Suprapubic skin (tissue), 4 donors: ENCODE measurements at regions not wholly inside any gene's neighbourhood (a gene's known extent, or its start where the extent isn't known, plus 50 kb on each side); places are given as distances from the start of the nearest gene placed in this dataset.
A peak's percentile ranks its signal among the peaks of the same experiment; 100 is the strongest.
"Not testable (repeated sequence)": the region's sequence is repeated elsewhere in the genome, so short reads cannot be mapped to it uniquely, and the experiment has no call there.

Source experiments
- DNase-seq, 2 donors: peaks; one replicate each; pipeline ENCODE4 v3.0.0-alpha.2; 2019; ENCODE audit warnings: low spot score in 2 of 2
- H3K27ac ChIP-seq: fragments of 200-600 bp; sonication (generic); one replicate; pipeline ENCODE4 v1.5.1; 2019
- H3K27me3 ChIP-seq: fragments of 200-600 bp; sonication (generic); one replicate; pipeline ENCODE4 v1.5.1; 2019
- H3K36me3 ChIP-seq: fragments of 200-600 bp; sonication (generic); one replicate; pipeline ENCODE4 v1.5.1; 2019
- H3K4me1 ChIP-seq: fragments of 200-600 bp; sonication (generic); one replicate; pipeline ENCODE4 v1.5.1; 2019
- H3K4me3 ChIP-seq: fragments of 200-600 bp; sonication (generic); one replicate; pipeline ENCODE4 v1.5.1; 2019; ENCODE audit warnings: mild to moderate bottlenecking
- H3K9me3 ChIP-seq: fragments of 200-600 bp; sonication (generic); one replicate; pipeline ENCODE4 v1.5.1; 2019
- CTCF ChIP-seq, 2 donors: fragments of 200-600 bp in 1 of 2; fragments of 450-650 bp in 1 of 2; sonication (generic) in 1 of 2; IDR thresholded peaks; one replicate each; pipeline ENCODE4 v1.5.1; 2016 to 2019; ENCODE audit warnings: antibody characterized with exemption in 2 of 2, mild to moderate bottlenecking in 1 of 2, moderate library complexity in 1 of 2
- EP300 ChIP-seq: sonication (generic); formaldehyde crosslinking; IDR thresholded peaks from one replicate; pipeline ENCODE4 v1.6.1; 2017; ENCODE audit warnings: antibody characterized with exemption
- POLR2A ChIP-seq, 2 donors: fragments of 450-650 bp; IDR thresholded peaks; one replicate each; pipeline ENCODE4 v1.6.1; 2017; ENCODE audit warnings: antibody characterized with exemption in 2 of 2, mild to moderate bottlenecking in 2 of 2, moderate library complexity in 2 of 2
- POLR2AphosphoS5 ChIP-seq, 3 donors: sonication (generic); formaldehyde crosslinking; IDR thresholded peaks; one replicate each; pipeline ENCODE4 v1.6.1; 2017; ENCODE audit warnings: antibody characterized with exemption in 3 of 3
- WGBS: methylation state at CpG from one replicate; pipeline ENCODE4 v1.1.5; 2018; 5-methylcytosine and 5-hydroxymethylcytosine counted together

- Histone ChIP-seq H3K4me1 (no peaks in the 10 kb centered on the region), H3K27ac (no peak overlapping the region), H3K4me3 (no peak overlapping the region), H3K36me3 (no peaks in the 10 kb centered on the region), H3K27me3 (no peaks in the 10 kb centered on the region), H3K9me3 (no peaks in the 10 kb centered on the region)
- 77% methylated on average over 5 of the region's 5 CpGs for WGBS
- DNase-seq, result no peak
- TF ChIP-seq POLR2AphosphoS5 (IDR thresholded peaks at IDR 0.05), result no peak
- no peak for TF ChIP-seq CTCF (IDR thresholded peaks at IDR 0.05)
- no peak for TF ChIP-seq POLR2A (IDR thresholded peaks at IDR 0.05)
- TF ChIP-seq EP300, result no peak
Observed at GRCh38 chr4:75135068-75135825, 202.3 kb downstream of the PARM1 start.

DNA sequence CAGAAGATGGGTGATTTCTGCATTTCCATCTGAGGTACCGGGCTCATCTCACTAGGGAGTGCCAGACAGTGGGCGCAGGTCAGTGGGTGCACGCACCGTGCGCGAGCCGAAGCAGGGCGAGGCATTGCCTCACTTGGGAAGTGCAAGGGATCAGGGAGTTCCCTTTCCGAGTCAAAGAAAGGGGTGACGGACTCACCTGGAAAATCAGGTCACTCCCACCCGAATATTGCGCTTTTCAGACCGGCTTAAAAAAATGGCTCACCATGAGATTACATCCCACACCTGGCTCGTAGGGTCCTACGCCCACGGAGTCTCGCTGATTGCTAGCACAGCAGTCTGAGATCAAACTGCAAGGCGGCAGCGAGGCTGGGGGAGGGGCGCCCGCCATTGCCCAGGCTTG lies 194.0 kb downstream of the PARM1 start:
- not testable (repeated sequence) for H3K27ac ChIP-seq, H3K4me1 ChIP-seq, H3K36me3 ChIP-seq, H3K27me3 ChIP-seq, H3K9me3 ChIP-seq, DNase-seq
- peak overlapping the region; percentile 24 for H3K4me3 ChIP-seq
- WGBS, result 84% methylated on average over 10 of the region's 21 CpGs

DNA sequence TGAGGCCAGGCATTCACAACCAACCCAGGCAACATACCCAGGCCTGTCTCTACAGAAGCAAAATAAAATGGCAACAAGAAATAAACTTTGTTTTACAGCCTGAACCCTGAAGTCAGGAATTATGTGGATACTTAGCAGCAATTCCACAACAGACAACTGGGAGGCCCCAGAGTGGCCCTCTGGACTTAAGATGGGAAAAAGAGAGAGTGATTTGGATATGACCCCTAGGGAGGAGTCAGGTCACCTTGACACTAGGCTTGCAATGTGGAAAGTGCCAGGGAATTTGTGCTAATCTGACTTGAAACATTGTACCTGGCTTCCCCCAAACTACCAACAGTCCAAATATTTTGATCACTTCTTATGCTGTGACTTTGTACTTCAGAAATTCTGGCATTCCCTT lies 193.1 kb downstream of the PARM1 start:
- Histone ChIP-seq H3K4me1 (no peaks in the 10 kb centered on the region), H3K36me3 (no peaks in the 10 kb centered on the region), H3K4me3 (no peak overlapping the region), H3K27ac (no peak overlapping the region), H3K9me3 (no peaks in the 10 kb centered on the region), H3K27me3 (no peaks in the 10 kb centered on the region)
- no peak for DNase-seq
- no peak for TF ChIP-seq CTCF (IDR thresholded peaks at IDR 0.05)
- TF ChIP-seq EP300, result no peak
- TF ChIP-seq POLR2A (IDR thresholded peaks at IDR 0.05), result no peak
- no peak for TF ChIP-seq POLR2AphosphoS5 (IDR thresholded peaks at IDR 0.05)

DNA sequence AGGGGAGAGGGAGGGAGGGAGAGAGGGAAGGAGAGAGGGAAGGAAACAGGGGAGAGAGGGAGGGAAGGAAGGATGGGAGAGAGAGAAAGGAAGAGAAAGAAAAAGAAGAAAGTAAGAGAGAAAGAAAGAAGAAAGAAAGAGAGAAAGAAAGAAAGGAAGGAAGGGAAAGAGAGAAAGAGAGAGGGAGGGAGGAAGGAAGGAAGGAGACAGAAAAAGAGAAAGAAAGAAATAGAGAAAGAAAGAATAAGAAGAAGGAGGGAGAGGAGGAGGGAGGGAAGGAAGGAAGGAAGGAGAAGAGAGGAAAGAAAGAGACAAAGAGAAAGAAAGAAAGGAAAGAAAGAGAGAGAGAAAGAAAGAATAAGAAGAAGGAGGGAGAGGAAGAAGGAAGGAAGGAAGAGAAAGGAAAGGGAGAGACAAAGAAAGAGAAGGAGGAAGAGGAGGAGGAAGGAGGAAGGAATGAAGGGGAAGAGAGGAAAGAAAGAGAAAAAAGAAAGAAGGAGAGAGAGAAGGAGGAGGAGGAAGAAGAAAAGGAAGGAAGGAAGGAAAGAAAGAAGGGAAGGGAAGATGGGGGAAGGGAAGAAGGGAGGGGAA lies 189.6 kb downstream of the PARM1 start:
- TF ChIP-seq POLR2AphosphoS5 (IDR thresholded peaks at IDR 0.05) (no peak), POLR2A (IDR thresholded peaks at IDR 0.05) (no peak), EP300 (no peak), CTCF (IDR thresholded peaks at IDR 0.05) (no peak)
- H3K9me3 ChIP-seq, result no peaks in the 10 kb centered on the region
- DNase-seq, result no peak
- H3K36me3 ChIP-seq, result no peaks in the 10 kb centered on the region
- no peaks in the 10 kb centered on the region for H3K27me3 ChIP-seq
- no peak overlapping the region for H3K4me3 ChIP-seq
- no peaks in the 10 kb centered on the region for H3K4me1 ChIP-seq
- no peak overlapping the region for H3K27ac ChIP-seq

DNA sequence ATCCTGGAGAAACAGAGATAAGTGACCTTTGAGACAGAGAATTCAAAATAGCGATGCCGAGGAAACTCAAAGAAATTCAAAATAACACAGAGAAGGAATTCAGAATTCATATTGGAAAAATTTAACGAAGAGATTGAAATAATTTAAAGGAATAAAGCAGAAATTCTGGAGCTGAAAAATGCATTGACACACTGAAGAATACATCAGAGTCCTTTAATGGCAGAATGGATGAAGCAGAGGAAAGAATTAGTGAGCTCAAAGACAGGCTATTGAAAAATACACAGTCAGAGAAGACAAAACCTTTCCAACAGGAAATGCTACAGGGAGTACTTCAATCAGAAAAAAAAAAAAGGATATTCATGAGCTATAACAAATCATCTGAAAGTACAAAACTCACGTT lies 185.8 kb downstream of the PARM1 start:
- Histone ChIP-seq H3K4me3 (no peak overlapping the region), H3K4me1 (no peaks in the 10 kb centered on the region), H3K27me3 (no peaks in the 10 kb centered on the region), H3K27ac (no peak overlapping the region), H3K9me3 (no peaks in the 10 kb centered on the region), H3K36me3 (no peaks in the 10 kb centered on the region)
- DNase-seq, result no peak
- TF ChIP-seq EP300 (no peak), POLR2AphosphoS5 (IDR thresholded peaks at IDR 0.05) (no peak), CTCF (IDR thresholded peaks at IDR 0.05) (no peak), POLR2A (IDR thresholded peaks at IDR 0.05) (no peak)
- 86% methylated on average over 4 of the region's 4 CpGs for WGBS
